Small intestine (tissue), 7 donors: ENCODE measurements at regions not wholly inside any gene's neighbourhood (a gene's known extent, or its start where the extent isn't known, plus 50 kb on each side); places are given as distances from the start of the nearest gene placed in this dataset.

Source experiments
- DNase-seq, 2 donors: peaks; one replicate each; pipeline versions ENCODE4 v3.0.0 to v3.0.0-alpha.2; 2013
- FAIRE-seq: peaks from 2 replicates; lab custom pipeline; 2012; peaks lifted over from hg19 to GRCh38; lab: Jason Lieb, UNC
- H3K27ac ChIP-seq, 3 donors: one replicate each; pipeline ENCODE4 v1.5.1; 2013; ENCODE audit warnings: low read length in 2 of 3, mild to moderate bottlenecking in 2 of 3, control low read depth in 1 of 3, inconsistent platforms in 1 of 3, low read depth in 1 of 3, moderate library complexity in 1 of 3
- H3K27me3 ChIP-seq, 3 donors: one replicate each; pipeline ENCODE4 v1.6.1; 2013; ENCODE audit warnings: low read length in 3 of 3, inconsistent platforms in 1 of 3; ENCODE audit not compliant: control insufficient read depth in 3 of 3, insufficient read depth in 3 of 3
- H3K36me3 ChIP-seq, 3 donors: one replicate each; pipeline ENCODE4 v1.6.1; 2013; ENCODE audit warnings: low read length in 3 of 3, inconsistent platforms in 1 of 3, low read depth in 1 of 3, mild to moderate bottlenecking in 1 of 3, moderate library complexity in 1 of 3; ENCODE audit not compliant: control insufficient read depth in 3 of 3, insufficient read depth in 2 of 3
- H3K4me1 ChIP-seq, 3 donors: one replicate each; pipeline ENCODE4 v1.6.1; 2013; ENCODE audit warnings: low read length in 2 of 3, inconsistent platforms in 1 of 3, low read depth in 1 of 3, mild to moderate bottlenecking in 1 of 3, moderate library complexity in 1 of 3; ENCODE audit not compliant: control insufficient read depth in 3 of 3, insufficient read depth in 2 of 3
- H3K4me3 ChIP-seq, 3 donors: one replicate each; pipeline ENCODE4 v1.5.1; 2013; ENCODE audit warnings: low read length in 3 of 3, control low read depth in 1 of 3, inconsistent platforms in 1 of 3, low read depth in 1 of 3, mild to moderate bottlenecking in 1 of 3, moderate library complexity in 1 of 3
- H3K9me3 ChIP-seq, 2 donors: one replicate each; pipeline ENCODE4 v1.6.1; 2013; ENCODE audit warnings: low read depth in 1 of 2, low read length in 1 of 2; ENCODE audit not compliant: control insufficient read depth in 2 of 2, insufficient read depth in 1 of 2
- WGBS, 3 donors: extraction: QIAGEN DNeasy Blood & Tissue Kit; methylation state at CpG; one replicate each; pipeline ENCODE4 v1.1.7; 2013; 5-methylcytosine and 5-hydroxymethylcytosine counted together
- donor health status: healthy with polysubstance abuse.
- donor health status: control.
- donor health status: control.
- donor health status: Bipolar disorder and iron deficiency.
- donor health status: healthy.

GRCh38 chr1:191675856-191676783, 482.1 kb upstream of the RGS18 start:
- Histone ChIP-seq H3K9me3 (no peaks in the 10 kb centered on the region), H3K36me3 (no peaks in the 10 kb centered on the region), H3K4me1 (no peaks in the 10 kb centered on the region), H3K27ac (no peak overlapping the region), H3K27me3 (no peaks in the 10 kb centered on the region), H3K4me3 (no peak overlapping the region)
- DNase-seq, result no peak
- FAIRE-seq, result no peak
- WGBS, 3 donors, result 70 to 82% (median 71%) methylated on average over 4 of the region's 4 CpGs

GRCh38 chr1:191685669-191686068, 472.6 kb upstream of the RGS18 start:
- no peak for DNase-seq
- 6 to 49% (median 20%) methylated on average over 1 of the region's 1 CpG for WGBS, 3 donors
- Histone ChIP-seq H3K27me3 (no peaks in the 10 kb centered on the region), H3K9me3 (no peaks in the 10 kb centered on the region), H3K4me1 (no peaks in the 10 kb centered on the region), H3K4me3 (no peak overlapping the region), H3K27ac (no peak overlapping the region), H3K36me3 (no peaks in the 10 kb centered on the region)
- FAIRE-seq, result no peak

- no peaks in the 10 kb centered on the region for H3K36me3 ChIP-seq
- DNase-seq (no peak), FAIRE-seq (no peak)
- H3K4me1 ChIP-seq, result no peaks in the 10 kb centered on the region
- H3K4me3 ChIP-seq, result no peak overlapping the region
- H3K27ac ChIP-seq, result no peak overlapping the region
- H3K27me3 ChIP-seq, result no peaks in the 10 kb centered on the region
- WGBS, 3 donors, result 42 to 52% (median 46%) methylated on average over 3 of the region's 3 CpGs
- H3K9me3 ChIP-seq, result peaks cover 0 to 5% of the 10 kb centered on the region in 2 donors
Observed at GRCh38 chr1:191687721-191688120, 470.5 kb upstream of the RGS18 start.

GRCh38 chr1:191690931-191691330, 467.3 kb upstream of the RGS18 start:
- no peaks in the 10 kb centered on the region for H3K36me3 ChIP-seq
- peaks cover 0 to 13% of the 10 kb centered on the region in 2 donors for H3K9me3 ChIP-seq
- H3K27ac ChIP-seq, result no peak overlapping the region
- no peak overlapping the region for H3K4me3 ChIP-seq
- FAIRE-seq, result no peak
- DNase-seq, result no peak
- H3K4me1 ChIP-seq, result no peaks in the 10 kb centered on the region
- H3K27me3 ChIP-seq, result no peaks in the 10 kb centered on the region

- H3K4me3 ChIP-seq, result no peak overlapping the region
- FAIRE-seq, result no peak
- H3K4me1 ChIP-seq, result no peaks in the 10 kb centered on the region
- H3K9me3 ChIP-seq, result peaks cover 0 to 13% of the 10 kb centered on the region in 2 donors
- WGBS, 3 donors, result 66 to 80% (median 79%) methylated on average over 4 of the region's 4 CpGs
- no peak for DNase-seq
- H3K27me3 ChIP-seq, result no peaks in the 10 kb centered on the region
- H3K36me3 ChIP-seq, result no peaks in the 10 kb centered on the region
- H3K27ac ChIP-seq, result no peak overlapping the region
Observed at GRCh38 chr1:191693797-191694196, 464.5 kb upstream of the RGS18 start.

- WGBS, 3 donors, result 46 to 77% (median 67%) methylated on average over 2 of the region's 2 CpGs
- no peaks in the 10 kb centered on the region for H3K4me1 ChIP-seq
- no peak overlapping the region for H3K27ac ChIP-seq
- FAIRE-seq (no peak), DNase-seq (no peak)
- peaks cover 0 to 13% of the 10 kb centered on the region in 2 donors for H3K9me3 ChIP-seq
- no peaks in the 10 kb centered on the region for H3K27me3 ChIP-seq
- no peaks in the 10 kb centered on the region for H3K36me3 ChIP-seq
- no peak overlapping the region for H3K4me3 ChIP-seq
Observed at GRCh38 chr1:191695865-191696264, 462.4 kb upstream of the RGS18 start.

GRCh38 chr1:191696354-191696753, 461.9 kb upstream of the RGS18 start:
- Histone ChIP-seq H3K27me3 (no peaks in the 10 kb centered on the region), H3K4me1 (no peaks in the 10 kb centered on the region), H3K4me3 (no peak overlapping the region), H3K9me3 (peaks cover 0 to 13% of the 10 kb centered on the region in 2 donors), H3K36me3 (no peaks in the 10 kb centered on the region), H3K27ac (no peak overlapping the region)
- DNase-seq, result no peak
- FAIRE-seq, result no peak
- 77 to 85% (median 84%) methylated on average over 3 of the region's 3 CpGs for WGBS, 3 donors

- no peaks in the 10 kb centered on the region for H3K4me1 ChIP-seq
- H3K4me3 ChIP-seq, result no peak overlapping the region
- peaks cover 0 to 10% of the 10 kb centered on the region in 2 donors for H3K9me3 ChIP-seq
- no peaks in the 10 kb centered on the region for H3K36me3 ChIP-seq
- H3K27me3 ChIP-seq, result no peaks in the 10 kb centered on the region
- no peak overlapping the region for H3K27ac ChIP-seq
- DNase-seq (no peak), FAIRE-seq (no peak)
Observed at GRCh38 chr1:191697556-191697955, 460.7 kb upstream of the RGS18 start.
